HuH-7.5 (cell line): ENCODE measurements at regions not wholly inside any gene's neighbourhood (a gene's known extent, or its start where the extent isn't known, plus 50 kb on each side); places are given as distances from the start of the nearest gene placed in this dataset.
"Not testable (repeated sequence)": the region's sequence is repeated elsewhere in the genome, so short reads cannot be mapped to it uniquely, and the experiment has no call there.

Source experiments
- DNase-seq: peaks from one replicate; pipeline ENCODE4 v3.0.0; 2011; ENCODE audit warnings: low spot score

DNA sequence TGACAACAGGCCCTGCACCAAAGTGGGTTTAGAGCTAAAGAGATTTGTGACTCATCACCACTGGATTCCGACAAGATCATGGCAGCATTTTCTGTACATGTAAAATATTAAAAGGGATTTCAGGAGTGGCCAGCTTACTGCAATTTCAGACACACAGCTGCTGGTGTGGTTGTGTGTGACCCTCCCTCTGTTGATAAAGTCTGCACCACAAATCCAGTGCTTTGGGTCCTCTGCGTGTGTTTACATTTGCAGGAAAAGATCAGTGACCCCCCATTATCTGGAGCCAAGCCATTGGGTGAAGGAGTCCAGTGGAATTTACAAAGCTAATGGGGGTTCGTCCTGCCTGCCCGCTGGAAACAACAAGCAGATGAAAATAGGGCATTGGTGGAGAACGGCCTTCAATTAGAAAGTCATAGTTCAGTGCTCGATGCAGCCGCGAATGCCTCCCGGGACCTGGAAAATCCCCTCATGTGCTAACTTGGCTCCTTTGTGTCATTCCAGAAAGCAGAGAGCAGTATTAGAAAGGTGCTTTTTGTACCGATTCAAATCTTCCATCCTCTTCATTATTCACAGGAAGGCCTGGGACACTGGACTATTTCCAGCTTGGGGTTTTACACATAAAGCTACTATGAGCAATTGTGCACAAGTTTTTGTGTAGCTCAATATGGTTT, 188.5 kb upstream of the TMEM132C start:
- DNase-seq, result no peak

DNA sequence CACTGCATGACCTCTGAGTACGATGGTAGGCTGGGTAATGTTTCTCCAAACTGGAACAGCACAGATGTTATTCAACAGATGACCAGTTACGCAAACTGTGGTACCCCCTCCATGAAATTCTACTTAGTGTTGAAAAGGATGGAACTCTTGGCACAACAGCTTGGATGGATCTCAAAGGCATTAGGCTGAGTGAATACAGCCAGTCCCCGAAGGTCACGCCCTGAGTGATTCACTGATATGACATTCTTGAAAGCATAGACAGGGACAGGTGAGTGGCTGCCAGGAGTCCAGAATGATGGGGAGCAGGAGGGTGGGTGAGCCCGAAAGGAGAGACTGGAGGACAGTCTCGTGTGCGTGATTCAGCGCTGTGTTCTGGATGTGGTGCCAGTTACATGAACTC, 187.5 kb upstream of the TMEM132C start:
- DNase-seq, result no peak

DNA sequence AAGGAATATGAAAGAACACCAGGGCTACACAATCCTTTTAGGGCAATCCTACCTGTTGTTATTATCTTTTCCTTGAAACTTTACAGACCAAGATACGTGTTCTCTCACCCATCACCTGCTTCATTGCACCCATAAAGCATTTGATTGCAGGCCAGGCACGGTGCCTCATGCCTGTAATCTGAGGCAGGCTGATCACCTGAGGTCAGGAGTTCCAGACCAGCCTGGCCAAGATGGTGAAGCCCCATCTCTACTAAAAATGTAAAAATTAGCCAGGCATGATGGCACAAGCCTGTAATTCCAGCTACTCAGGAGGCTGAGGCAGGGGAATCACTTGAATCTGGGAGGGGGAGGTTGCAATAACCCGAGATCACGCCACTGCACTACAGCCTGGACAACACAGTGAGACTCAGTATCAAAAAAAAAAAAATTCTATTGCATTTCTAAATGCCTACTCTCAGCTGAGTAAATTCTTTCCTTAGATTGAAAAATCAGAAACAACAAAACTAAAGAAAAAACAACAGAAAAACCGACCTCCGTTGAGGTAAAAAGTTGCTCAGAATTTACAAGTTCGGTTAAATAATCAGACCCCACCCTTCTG, 183.7 kb upstream of the TMEM132C start:
- DNase-seq, result no peak

DNA sequence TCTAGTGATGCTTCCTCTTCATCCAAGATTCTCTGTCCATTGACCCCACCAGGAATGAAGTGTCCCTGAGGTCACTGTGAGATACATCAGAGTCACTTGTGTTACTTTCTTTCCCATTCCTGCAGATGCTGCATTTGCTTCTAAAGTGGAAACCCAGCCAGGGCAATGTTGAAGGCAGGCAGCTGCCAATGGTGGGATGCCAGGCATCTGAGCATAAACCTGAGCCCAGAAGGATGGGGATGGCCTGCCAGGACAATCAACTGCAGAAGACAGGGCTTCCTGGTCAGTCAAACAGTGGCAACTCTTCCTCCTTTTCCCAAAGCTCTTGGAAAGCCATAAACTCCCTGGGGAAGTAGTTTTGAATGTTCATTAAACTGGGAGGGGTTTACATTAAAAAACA, 178.0 kb upstream of the TMEM132C start:
- DNase-seq, result no peak

DNA sequence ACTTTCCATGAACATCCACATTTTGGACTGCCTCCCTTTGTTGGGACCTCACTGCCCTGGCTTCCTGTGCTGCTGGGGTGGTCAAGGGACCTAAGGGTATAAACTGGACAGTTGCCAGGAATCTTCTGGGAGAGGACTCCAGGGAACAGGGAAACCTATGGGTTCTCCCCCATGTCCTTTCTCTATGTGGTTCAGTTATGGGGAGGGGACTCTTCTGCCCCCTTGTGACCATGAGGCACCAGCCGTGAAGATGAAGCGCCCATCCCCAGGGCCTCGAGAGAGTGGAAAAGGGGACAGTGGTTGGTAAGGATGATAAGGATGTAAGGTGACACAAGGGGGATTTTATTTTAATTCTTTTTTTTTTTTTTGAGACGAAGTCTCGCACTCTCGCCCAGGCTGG, 177.0 kb upstream of the TMEM132C start:
- DNase-seq, result no peak

DNA sequence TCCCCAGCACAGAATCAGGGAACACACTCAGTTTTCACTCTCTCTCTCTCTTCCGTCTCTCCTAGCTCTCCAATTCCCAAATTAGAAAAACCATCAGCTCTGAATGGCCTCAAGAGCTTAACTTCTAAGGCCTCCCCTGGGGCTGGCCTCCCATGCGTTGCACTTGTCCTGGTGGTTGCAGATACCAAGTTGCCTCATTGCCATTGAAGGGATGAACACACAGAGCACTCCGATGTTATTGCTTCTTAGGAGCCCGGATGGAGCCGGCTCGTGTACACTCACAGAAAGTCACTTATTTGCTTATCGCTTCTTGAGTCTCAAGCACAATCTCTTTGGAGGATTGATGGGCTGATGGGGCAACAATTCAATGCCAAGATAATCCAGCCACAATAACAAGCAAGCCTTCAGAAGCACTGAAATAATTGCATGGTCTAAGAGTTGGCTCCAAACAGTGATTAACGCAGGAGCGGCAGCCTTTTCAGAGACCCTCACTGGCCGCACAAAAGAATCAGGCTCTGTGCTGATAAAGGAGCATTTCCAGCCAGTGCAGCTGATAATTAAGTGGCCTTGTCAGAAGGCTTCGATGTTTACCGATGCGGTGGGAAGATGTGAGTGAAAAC, 175.8 kb upstream of the TMEM132C start:
- DNase-seq, result no peak

DNA sequence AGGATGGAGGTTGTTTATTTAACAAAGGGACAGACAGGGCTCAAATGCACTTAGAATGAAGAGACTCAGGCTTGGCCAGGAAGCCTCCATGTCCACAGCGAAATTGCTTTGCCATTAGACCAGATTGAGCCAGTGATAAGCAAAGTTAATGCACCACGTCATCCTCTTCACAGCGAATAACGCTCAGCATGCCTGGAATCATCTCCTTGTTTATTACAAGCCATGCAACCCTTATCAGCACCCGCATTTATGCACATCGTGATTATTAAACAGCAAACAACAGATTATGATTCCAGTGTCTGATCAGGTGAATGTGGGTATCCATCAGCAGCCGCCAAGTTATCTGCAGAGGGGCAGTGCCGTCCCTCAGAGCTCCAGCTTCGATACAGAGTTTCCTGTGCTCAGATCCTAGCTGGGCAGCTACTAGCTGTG, 175.0 kb upstream of the TMEM132C start:
- no peak for DNase-seq

DNA sequence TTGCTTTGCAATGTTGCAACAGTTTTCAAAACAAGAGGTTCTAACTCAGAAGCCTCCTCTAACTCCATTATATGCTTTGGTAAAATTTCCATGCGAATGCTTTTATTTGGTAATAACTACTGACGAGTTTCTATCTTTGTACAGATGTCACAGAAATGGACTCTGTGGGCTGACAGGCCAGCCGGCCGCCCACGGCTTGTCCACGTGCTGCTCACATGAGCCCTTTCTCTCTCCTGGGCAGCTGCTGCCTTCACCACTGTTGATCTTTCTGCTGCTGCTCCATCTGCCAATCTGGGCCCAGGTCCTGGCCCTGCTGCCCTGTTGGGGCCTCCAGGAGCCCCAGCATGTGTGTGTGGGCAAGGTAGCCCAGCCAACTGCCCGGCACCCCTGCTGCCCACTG, 168.2 kb upstream of the TMEM132C start:
- DNase-seq, result no peak

DNA sequence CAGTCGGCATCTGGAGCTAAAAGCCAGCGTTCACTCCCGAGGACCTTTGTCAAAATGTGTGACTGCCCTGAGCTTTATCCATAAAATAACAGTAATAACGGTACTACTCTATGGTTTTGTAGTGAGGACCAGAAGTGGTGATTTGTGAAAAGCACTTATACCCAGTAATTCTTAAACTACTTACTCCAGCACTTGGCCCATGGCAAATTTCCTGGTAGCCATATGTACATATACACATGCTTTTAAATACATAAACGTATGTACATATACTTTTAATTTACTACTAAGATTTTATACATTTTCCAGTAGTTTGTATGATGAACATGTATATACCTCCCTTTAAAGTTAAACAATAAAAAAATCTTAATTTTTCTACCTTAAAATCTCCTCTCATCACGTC, 163.8 kb upstream of the TMEM132C start:
- DNase-seq, result no peak

DNA sequence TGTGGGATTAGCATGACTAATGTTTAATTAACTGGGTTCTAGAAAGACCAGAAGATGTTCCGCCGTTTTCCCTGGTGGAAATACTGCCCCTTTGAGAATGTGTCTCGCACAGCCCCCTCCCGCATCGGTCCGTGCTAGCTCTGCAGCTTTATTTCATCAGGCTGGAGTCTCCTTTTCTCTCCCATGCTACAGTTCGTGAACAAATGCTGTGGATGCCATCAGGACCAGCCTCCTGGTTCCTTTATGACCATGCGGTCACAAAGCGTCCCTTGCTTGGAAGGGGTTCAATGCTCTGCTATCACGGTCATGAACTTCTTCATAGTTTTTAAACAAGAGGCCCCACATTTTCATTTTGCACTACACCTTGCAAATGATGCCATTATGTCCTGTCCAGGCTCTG, 157.7 kb upstream of the TMEM132C start:
- DNase-seq, result no peak

DNA sequence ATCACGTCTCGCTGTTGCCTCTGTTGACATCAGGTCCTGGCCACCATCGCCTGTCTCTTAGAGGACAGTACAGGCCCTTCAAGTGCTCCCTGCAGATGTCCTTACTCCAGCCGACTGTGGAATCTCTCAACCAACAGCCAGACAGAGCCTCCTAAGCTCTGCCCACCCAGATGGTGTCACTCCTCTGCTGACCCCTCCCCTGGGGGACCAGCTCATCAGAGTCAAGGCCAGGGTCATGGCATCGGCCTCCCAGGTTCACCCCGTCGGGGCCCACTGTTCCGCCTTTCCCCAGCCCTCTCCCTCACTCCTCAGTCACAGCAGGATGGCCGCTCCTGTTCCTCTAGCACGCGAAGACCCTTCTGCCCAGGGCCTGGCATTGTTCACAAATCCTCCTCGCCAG, 157.3 kb upstream of the TMEM132C start:
- no peak for DNase-seq

DNA sequence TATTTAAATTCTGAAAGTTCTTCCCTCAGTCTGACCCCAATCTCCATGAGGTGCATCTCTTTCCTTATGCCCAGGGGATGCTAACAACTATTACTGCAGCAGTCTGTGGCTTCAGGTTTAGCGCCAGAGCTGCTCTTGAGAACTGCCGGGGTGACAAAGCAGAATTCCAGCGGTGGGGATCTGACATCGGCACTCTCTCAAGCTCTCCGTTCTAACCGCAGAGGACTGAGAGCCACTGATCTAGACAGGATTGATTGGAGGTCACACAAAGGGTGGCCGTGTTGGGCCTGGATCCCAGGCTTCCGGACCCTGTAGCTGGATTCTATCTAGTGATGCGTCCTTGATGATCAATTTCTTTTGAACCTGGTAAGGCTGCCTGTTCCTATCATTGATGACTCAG, 155.6 kb upstream of the TMEM132C start:
- DNase-seq, result no peak

DNA sequence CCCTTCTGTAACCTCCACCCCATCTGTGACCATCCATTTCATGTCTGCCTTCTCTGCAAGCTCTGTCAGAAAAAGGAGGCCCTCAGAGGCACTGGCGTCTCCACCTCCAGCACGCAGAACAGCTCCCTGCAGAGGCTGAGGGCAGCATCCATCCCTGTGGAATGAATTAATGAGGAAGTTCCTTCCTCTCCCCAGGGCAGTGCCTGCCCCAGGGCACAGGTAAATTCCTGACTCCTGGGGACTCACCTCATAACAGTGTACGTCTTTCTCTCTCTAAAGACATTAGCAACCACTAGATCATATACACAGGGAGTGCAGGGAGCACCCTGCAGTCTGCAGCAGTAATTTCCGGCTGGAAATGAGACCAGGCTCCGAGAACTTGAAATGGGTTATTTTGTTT, 155.0 kb upstream of the TMEM132C start:
- DNase-seq, result no peak

DNA sequence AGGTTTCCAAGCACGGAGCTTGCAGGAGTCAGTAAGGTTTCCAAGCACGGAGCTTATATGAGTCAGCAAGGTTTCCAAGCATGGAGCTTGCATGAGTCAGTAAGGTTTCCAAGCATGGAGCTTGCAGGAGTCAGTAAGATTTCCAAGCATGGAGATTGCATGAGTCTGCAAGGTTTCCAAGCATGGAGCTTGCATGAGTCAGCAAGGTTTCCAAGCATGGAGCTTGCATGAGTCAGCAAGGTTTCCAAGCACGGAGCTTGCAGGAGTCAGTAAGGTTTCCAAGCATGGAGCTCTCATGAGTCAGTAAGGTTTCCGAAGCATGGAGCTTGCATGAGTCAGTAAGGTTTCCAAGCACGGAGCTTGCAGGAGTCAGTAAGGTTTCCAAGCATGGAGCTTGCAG, 153.7 kb upstream of the TMEM132C start:
- DNase-seq, result not testable (repeated sequence)

DNA sequence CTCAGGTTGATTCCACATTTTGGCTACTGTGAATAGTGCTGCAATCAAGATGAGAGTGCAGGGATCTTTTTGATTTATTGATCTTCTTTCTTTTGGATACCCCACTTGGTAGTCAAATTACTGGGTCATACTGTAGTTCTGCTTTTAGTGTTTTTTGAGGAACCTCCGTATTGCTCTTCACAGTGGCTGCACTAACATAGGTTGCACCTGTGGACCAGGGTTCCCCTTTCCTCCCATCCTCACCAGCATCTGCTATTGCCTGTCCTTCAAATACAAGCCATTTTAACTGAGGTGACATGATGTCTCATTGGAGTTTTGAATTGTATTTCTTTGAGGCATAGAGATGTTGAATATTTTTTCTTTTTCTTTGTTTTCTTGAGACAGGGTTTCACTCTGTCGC, 152.5 kb upstream of the TMEM132C start:
- DNase-seq, result no peak

DNA sequence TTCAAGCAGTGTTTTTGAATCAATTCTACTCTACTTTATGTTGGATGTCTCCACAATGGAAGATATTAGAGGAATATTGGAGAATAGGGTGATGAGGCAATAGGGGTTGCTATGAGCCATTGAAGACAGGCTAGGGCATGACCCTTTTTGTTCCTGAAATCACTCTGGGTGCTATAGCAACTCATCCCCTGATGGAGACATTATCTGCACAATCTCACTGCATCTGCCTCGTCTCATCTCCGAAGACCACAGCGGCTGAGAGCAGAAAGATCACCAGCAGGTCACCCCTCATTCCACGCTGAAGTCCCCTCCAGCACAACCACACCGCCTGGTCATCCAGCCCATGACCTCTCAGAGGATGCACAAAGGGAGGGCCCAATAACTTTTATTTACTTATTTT, 150.4 kb upstream of the TMEM132C start:
- DNase-seq, result no peak

DNA sequence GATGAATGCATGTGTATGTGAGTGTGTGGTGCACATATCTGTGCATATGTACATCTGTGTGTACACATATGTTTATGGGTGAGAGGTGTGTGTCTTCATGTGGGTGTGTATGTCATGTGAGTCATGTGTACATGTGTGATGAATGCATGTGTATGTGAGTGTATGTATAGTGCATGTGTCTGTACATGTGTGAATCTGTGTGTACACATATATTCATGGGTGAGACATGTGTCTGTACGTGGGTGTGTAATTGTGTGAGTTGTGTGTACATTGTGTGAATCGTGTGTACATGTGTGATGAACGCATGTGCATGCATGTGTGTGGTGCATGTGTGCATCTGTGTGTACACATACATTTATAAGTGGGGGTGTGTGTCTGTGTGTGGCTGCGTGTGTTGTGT, 146.9 kb upstream of the TMEM132C start:
- DNase-seq, result no peak

DNA sequence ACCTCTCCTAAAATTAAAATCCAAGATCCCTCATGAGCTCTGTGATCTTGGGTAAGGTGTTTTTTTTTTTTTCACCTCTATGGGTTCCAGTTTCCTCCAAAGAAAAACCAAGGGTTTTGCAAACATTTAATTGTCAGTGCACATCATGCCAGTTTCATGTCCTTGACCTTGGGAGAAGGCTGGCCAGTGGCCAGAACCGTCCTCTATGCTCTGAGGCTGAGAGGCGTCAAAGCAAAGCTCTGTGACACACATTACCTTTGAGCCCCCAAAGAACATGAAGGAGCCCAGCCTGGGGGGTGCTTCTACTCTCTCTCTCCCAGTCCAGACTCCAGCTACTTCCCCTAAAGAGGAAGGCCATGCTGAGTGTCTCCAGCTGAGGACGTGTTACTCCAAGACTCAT, 145.5 kb upstream of the TMEM132C start:
- no peak for DNase-seq

DNA sequence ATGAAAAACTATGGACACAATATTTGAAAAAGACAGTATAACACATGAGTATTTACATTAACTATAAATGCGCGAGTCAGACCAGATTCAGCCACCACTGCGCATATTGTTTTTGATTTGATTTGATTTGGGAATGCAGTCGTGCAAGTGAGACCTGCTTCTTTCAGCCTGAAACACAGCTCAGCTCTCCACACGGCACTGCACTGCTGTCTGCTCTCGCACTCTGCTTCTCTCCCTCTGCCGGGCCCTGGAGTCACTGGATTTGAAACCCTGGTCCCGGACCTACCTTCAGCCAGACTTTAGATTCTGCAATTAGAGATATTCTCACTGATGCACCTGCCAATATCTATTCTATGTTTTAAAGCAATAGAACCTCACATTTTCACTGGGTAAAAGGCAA, 143.9 kb upstream of the TMEM132C start:
- DNase-seq, result no peak

DNA sequence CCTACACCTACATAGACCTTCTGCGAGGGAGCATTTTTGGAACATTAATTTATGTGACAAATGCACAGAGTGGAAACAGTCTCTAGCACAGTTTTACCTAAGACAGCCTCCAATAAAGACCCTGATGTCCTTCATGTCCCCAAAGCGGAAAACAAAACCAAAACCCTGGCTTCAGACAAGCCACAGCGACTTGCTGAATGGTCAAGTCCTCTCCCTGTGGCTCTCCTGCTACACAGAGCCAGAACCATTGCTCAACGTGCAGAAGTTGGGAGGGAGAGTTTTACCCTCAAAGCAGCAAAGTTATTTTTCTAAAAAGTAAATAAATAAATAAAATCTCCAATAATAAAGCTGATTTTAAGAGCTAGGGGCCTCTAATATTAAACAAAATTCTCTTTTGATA, 135.0 kb upstream of the TMEM132C start:
- DNase-seq, result no peak

DNA sequence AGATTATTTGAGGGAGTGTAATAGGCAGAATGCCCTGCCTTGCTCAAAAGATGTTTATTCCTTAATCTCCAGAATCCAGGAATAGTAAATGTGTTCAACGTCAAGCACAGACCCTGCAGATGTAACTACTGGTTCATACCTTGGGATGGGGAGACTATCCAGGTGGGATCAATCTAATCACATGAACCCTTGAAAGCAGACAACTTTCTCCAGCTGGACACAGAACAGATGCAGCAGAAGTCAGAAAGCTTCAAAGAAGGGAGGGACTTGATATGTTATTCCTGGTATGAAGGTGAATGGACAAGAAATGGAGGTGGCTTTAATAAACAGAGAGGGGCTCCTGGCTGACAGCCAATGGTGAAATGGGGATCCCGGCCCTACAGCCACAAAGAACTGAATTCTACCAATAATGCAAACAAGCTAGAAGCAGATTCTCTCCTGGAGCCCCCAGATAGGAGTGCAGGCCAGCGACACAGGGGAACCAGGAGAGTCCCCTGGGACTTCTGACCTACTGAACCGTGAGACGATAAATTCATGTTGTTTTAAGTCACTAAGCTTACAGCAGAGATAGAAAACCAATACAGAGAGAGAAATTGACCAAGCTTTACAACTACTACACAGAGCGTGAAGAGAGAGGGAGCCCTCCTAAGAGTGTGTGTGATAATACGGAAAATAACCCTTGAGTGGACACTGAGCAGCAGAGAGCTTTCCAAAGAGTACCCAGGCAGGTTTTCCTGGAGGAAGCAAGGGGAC, 133.5 kb upstream of the TMEM132C start:
- DNase-seq, result no peak

DNA sequence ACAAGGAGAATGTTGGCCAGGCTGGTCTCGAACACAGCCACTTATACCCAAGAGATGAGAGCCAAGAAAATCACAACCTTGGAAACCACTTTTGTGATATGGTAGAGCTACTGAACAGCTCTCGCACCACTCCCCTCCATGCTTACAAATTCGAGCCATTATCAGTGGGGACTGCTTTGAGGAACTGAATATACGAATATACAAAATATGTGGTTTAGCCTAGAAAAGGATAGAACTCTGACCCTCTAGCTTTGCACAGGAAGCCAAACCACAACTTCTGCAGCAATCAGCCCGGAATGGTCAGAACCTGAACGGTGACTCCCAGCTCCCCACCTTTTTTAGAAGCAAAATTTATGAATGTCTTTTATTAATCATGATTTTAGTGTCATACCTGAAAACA, 129.8 kb upstream of the TMEM132C start:
- no peak for DNase-seq

DNA sequence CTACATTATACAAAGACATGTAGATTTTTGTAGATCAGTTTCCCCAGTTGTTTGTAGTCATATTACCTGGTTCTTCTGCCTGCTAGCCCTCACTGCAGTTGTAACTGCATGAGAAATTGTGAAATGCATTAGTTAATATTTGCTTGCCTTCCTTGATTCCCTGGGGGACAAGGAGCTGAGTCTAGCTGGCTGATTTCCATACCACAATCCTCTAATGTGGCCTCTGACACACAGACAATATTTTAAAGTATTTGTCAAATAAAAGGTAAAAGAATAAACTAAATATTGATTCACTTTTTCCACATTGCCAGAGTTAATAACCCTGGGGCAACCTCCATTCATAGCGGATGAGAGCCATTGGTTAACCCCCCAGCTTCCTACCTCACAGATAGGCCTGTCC, 128.8 kb upstream of the TMEM132C start:
- no peak for DNase-seq
